HUDEP-2 (cell line): ENCODE measurements at regions not wholly inside any gene's neighbourhood (a gene's known extent, or its start where the extent isn't known, plus 50 kb on each side); places are given as distances from the start of the nearest gene placed in this dataset.

Source experiments
- DNase-seq, 76 experiments: peaks; one replicate each; lab custom pipeline; 2025; ENCODE audit not compliant: unreplicated experiment in 76 of 76; lab: John Stamatoyannopoulos, UW

DNA sequence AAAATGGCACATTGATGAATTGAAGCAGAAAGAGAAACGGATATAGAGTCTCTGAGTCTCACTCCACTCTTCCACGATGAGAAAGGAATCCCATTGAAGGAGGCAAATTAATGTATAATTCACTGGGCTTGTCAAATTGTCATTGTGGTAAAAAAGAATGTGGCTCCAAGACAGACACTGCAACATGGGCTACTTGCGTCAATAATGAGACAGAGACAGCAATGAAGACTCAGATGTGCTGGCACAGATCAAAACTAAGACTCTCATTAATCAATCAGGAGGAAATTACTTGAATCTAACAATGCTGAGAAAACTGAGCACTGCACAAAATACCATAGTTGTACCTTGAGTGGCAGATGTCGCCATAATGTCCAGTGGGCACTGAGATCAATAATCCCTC lies 1485.5 kb downstream of the TECRL start:
- no peak for DNase-seq

DNA sequence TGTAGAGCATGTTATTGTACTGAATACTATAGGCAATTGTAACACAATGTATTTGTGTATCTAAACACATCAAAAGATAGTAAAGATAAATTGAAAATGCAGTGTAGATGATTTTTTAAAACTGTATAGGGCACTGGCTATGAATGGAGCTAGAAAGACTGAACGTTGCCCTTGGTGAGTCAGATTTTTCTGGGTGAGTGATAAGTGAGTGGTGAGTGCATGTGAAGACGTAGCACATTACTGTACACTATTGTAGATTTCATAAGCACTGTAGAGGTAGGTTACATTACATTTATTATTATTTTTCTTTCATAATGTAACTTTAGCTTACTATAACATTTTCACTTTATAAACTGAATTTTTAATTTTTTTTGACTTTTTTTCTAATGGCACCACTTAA lies 1491.6 kb downstream of the TECRL start:
- DNase-seq, result no peak

DNA sequence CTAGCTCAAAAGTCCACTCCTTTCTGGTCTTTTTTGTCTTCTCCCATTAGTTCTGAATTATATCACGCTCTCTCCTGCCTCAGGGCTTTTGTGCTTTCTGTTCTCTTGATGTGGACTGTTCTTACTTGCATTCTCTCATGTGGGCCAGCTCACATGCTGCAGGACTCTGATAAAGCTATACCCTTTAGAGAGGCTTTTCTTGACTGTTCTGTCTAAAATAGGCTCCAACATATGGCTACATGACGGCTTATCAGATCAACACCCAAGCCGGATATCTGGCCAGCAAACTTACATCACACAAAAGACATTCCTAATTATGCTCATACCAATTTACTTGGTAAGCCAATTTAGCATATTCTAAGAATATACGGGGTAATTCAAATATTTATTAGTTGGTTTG lies 1494.5 kb downstream of the TECRL start:
- DNase-seq, result peak in 4 of 76 experiments; percentile 4 to 45 (median 28)

DNA sequence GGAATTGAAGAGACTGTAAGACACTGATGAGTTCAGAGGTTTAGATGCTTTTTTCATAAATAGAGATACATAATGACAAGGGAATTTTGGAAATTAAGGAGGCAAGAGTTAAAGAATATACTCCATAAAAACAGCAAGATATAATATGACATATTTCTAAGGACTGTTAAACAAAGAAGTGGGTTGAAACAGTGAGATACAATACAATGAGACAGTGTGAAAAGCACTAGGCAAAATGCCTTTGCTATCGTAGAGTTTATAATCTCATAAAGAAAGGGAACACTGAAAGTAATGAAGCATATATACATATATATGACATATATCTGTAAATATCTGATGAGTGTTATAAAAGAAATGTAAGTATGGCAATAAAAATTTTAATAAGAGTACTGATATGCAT lies 1496.2 kb downstream of the TECRL start:
- DNase-seq, result no peak

DNA sequence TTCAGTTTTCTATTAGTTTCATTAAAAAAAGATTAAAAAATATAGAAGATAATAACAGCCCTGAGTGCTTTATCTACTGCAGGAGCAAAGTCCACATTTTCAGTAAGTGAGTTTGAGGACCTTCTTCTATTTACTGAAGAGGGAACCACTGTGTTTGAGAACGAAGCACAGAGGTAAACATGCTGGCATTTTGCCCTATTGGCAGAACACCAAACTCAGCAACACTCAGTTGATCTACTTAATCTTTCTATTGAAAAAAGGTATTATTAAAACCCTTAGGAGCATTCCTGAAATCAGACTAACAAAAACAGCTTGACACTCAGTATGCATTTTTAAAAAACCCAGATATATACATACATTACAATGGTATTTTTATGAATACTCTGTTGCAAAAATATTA lies 1496.7 kb downstream of the TECRL start:
- DNase-seq, result peak in 2 of 76 experiments; percentile 7 to 8

DNA sequence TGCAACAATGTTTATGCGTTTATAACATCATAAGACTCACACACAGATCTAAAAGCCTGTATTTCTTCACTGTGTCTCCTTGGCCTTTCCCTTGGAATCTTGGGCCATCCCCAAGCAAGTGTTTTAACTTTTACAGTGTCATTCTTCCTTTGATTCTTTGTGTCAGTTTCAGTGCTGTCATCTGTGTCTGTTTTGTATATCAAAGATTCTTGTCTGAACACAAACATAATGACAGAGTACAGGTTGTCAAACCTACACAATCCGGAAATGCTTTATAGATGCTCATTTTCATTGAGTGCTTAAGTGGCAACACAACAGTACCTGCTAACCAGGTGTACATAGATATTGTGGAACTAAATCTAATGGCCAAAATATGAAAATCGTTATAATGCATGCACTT lies 1500.0 kb downstream of the TECRL start:
- no peak for DNase-seq

DNA sequence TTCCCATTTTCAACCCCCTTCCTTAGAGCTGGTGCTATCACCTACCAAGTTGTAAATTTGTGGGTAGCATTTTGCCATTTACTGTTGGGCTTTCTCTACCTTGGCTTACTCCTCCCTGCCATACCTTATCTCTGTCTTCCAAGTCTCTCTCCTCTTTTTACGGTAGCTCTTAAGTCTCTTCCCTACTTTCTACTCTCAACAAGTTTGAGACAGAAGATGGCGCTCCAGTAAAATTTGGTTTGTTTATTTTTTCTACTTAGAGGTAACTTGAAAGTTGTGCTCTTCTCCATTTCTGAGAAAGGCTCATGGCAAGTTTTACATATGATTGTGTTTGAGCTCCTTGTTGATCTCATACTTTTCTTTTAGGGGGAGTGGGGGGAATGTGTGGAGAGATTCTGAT lies 1508.1 kb downstream of the TECRL start:
- no peak for DNase-seq

DNA sequence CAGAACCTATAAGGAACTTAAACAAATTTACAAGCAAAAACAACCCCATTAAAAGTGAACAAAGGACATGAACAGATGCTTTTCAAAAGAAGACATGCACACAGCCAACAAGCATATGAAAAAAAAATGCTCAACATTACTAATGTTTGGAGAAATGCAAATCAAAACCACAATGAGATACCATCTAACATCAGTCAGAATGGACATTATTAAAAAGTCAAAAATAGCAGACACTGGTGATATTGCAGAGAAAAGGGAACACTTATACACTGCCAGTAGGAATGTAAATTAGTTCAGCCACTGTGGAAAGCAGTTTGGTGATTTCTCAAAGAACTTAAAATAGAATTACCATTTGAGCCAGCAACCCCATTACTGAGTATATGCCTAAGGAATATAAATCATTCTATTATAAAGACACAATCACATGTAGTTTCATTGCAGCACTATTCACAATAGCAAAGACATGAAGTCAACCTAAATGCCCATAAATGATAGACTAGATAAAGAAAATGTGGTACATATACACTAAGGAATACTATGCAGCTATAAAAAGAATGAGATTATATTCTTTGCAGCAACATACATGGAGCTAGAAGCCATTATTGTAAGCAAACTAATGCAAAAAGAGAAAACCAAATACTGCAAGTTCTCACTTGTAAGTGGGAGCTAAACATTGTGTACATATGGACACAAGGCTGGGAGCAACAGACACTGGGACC lies 1509.4 kb downstream of the TECRL start:
- no peak for DNase-seq

DNA sequence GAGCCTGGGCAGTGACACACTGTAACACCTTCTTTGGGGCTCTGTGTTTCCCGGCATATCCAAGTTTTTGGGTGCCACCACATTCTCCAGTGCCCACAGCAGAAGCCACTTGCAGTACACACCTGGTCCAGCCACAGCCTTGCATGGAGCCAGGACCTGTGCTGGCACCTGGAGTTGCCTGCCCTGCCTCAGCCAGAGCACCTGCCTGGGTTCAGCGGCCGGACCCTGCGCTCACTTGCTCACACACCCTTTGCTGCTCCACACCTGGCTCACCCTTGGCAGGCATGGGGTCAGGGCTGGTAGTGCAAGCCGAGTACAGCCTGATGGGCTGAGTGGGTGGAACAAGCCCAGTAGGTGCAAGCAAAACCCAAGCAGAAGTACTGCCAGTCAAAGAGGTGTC lies 1511.1 kb downstream of the TECRL start:
- no peak for DNase-seq

DNA sequence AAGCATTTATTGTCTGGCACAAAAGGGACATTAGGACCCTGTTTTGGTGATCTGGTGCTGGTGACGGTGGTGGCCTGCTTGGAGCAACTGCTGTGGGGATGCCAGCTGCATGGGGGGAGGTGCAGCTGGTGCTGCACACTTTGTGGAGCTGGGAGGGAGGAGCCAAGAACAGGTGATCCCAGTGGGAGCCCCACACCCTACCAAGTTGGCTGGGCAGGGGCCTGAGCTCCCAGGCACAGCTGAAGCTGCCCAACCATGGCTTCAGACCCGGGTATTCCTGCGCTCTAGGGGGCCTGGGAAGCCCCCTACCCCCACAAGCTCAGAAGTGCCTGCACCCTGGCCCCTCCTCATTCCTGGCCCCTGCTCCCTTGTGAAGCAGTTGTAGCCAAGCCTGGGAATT lies 1512.5 kb downstream of the TECRL start:
- no peak for DNase-seq

DNA sequence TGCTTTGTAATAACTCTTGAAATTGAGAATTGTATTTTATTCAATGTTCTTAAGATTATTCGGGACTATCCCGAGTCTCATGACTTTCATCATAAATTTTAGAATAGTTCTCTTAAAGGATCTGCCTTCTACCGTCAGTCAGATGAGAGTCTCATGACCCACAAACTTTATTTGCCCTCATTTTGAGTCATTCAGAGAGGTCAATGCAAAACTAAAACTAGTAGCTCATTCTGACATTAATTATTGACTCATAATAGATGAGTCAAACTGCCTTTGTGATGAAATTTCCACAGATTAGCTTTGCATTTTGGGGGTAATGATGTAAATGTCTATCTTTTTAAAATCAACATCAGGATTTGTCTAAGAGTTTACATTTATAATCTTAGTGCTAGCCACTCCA lies 1527.3 kb downstream of the TECRL start:
- no peak for DNase-seq

DNA sequence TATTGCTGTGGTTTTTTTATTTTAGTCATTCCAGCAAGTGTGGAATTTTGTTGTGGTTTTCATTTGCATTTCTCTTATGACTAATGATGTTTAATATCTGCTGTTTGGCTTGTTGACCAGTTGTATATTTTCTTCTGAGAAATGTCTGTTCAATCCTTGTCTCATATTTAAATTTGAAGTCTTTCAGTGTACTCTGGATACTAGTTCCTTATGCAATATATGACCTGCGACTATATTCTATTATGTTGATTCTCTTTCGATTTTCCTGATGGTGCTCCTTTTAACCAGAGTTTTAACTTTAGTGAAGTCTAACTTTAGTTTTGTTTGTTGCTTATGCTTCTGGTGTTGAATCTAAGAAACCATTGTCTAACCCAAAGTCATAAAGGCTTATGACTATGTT lies 1528.0 kb downstream of the TECRL start:
- no peak for DNase-seq

DNA sequence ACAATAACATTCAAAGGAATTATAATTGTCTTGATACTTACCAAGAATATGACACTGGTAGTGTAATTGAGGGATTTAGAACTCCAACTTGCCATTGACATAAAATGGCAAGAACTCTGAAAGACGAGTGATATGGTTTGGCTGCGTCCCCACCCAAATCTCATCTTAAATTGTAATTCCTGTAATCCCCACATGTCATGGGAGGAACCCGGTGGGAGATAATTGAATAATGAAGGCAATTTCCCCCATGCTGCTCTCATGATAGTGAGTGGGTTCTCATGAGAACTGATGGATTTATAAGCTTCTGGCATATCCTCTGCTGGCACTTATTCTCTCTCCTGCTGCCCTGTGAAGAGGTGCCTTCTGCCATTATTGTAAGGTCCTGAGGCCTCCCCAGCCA lies 1536.4 kb downstream of the TECRL start:
- no peak for DNase-seq

DNA sequence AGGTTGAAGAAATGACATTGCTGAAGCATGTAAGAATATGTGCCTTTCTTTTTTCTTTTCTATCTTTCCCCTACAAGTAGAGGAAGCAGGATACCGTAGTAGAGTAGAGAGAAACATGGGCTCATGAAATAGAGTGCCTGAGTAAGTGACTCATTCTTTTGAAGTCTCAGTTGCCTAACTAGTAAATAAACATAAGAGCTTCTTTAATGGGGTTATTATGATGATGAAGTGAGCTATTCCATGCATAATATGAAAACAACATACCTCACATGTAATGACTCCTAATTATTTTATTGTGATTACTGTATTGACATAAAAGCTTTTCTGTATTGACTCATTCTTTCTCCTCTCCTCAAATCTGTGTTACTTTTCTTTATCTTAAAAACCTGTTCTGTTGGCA lies 1538.2 kb downstream of the TECRL start:
- no peak for DNase-seq

DNA sequence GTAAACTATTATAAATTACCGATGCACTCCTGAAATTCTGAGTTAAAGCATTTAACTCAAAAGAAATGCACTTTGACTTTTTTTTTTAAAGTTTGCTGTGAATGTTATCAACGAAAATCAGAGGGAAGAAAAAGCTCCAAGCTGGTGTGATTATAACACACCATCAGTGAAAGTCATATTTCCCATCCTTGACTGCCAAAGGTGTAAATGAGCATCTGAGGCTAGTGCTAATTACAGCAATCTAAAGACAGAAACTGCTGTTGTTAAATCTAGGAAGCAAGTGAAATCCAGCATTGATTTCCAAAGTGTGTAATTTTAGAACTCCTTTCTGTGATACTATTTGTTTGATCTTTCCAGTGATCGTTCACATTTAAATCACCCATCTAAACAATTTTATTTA lies 1538.8 kb downstream of the TECRL start:
- DNase-seq, result no peak

DNA sequence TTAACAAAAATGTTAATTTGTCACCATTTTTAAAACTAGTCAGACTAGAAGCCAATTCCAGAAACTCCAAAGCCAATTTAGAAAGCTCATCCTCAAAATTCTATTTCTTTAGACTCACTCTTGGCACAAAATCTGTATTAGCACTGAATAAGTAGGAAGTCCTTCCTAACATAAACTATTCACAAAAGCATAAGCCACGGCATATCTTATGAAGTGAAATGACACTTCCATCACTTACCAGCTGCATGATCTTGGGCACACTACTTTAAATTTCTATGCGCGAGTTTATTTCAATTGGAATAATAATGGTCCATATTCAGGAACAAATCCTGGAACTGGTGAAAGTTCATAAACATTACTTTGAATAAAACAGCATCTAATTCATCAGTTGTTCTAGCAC lies 1544.0 kb downstream of the TECRL start:
- no peak for DNase-seq

DNA sequence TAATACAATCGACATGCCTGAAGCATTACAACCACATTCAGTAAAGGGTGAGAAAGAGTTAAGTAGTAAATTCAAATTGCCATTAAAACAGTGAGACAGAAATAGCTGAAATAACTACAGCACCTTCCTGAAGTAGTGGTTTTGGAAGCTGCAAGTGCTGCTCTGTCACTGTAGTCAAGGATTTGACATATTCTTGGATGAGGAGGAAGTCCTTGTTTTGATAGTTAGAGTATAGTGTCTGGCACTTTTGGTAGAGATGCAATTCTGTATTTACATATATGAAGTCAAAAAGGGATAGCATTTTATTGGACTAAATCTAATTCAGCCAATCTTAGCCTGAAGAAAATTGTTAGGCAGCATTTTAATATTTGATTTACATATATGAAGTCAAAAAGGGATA lies 1559.6 kb downstream of the TECRL start:
- no peak for DNase-seq

DNA sequence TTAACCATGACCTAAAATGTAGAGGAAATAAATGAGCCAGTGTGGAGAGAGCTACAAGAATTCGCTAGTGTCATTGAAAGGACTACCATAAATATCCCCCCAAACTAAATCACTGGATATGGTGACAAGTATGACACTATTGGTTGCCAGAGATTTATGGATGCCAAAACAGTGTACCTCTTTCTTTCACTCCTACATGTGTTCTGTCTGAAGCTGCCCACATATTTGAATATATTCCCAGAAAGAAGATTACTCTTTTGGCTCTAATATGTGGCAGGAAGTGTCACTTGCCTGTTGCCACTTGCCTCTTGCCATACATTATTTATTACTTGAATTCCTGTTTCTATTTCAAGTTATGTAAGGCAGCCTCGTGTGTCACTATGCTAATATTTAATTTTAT lies 1573.6 kb downstream of the TECRL start:
- no peak for DNase-seq

DNA sequence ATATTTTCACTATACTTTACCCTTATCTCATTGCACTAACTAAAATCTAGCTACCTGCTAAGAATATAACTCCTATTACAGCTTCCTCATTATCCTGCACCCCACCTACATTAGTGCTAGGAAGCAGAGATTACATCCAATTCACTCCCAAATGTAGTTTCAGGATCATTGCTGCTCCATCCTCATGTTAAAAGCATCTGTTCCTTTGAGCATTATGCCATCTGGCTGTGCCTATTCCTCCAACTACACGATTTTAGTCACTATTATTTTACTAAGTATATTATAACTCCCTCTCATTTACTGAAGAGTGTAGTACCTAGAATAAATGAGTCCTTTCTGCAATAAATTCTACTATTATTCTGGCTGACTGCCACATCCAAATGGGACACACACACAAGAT lies 1586.9 kb downstream of the TECRL start:
- DNase-seq, result no peak

DNA sequence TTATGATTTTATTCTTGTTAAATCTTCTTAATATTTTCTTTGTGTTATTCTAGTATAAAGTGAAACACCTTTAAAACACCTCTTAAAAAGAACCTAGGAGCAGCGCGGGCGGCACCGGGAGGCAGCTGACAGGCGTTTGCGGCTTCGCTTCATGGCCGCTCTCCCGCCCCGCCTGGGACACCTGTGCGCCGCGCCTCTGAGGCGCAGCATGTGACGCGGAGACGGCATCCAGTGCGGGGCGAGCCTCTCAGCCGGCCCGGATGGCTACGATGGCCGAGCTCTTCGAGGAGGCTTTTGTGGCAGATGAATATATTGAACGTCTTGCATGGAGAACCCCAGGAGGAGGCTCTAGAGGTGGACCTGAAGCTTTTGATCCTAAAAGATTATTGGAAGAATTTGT lies 1592.7 kb downstream of the TECRL start:
- no peak for DNase-seq

DNA sequence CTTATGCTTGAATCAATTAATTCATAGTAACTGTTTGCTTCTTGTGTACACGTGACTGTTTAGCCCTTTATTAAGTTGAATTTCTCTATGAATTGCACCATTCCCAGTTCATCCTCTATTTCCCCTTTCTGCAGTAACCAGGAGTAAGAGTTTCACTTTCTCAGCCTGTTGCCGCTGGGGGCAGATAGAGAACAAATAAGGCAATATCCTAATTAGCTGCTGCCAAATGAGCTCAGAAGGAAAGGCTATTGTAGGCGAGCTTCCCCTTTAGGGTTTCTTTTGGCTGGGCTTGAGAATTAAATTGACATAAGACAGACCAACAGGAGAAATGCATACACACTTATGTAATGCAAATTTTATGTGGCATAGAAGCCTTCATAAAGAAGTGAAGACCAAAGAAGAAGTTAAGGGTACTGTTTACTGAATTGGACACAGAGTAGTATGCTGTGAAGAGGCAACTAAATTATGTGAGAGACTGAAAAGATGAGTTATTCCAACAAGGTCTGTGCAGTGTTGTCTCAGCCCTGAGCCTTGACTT lies 1594.7 kb downstream of the TECRL start:
- DNase-seq, result peak in 1 of 76 experiments; percentile 2

DNA sequence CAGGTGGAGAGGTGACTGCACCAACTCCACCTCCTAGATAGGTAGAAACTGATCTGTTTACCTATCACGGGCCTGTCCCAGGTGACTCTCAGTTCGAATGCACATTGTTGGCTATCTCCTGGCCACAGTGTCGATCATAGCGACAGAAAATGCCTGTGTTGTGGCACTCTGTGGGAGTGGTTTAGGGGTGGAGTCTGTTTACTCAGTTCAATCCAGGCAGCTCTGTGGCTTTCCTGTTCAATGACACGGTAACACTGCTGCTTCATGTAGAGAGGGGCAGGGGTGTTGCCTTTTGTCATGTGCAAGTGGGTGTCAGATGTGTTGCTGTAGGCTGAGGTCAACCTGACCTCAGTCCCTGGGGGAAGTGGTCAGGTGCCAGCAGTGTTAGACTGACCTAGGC lies 1602.4 kb downstream of the TECRL start:
- DNase-seq, result no peak

DNA sequence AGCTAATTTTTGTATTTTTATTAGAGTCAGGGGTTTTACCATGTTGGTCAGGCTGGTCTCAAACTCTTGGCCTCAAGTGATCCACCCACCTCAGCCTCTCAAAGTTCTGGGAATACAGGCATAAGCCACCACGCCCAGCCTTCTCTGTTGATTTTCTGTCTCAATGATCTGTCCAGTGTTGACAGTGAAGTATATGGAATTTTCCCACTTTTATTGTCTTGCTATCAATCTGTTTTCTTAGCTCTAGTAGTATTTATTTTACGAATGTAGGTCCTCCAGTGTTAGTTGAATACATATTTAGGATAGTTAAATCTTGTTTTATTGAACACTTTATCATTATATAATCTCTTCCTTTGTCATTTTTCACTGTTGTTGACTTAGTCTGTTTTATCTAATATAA lies 1603.9 kb downstream of the ADGRL3 start:
- no peak for DNase-seq
